Ovary (tissue), 3 donors: ENCODE measurements at regions not wholly inside any gene's neighbourhood (a gene's known extent, or its start where the extent isn't known, plus 50 kb on each side); places are given as distances from the start of the nearest gene placed in this dataset.

Source experiments
- POLR2A ChIP-seq: fragments of 450-650 bp; IDR thresholded peaks from one replicate; pipeline ENCODE4 v1.6.1; 2017; ENCODE audit warnings: antibody characterized with exemption, mild to moderate bottlenecking, moderate library complexity
- TF ChIP-seq, protein P1 (sequence below), 3 donors: fragments of 450-650 bp in 2 of 3; fragments of 200-600 bp in 1 of 3; IDR thresholded peaks; one replicate each; pipeline versions ENCODE4 v1.5.1 to v1.8.0; 2016 to 2022; ENCODE audit warnings: antibody characterized with exemption in 3 of 3, mild to moderate bottlenecking in 1 of 3
- donor health status: DM: no; HTN: no; CAD: no.

- TF ChIP-seq, protein P1, sequence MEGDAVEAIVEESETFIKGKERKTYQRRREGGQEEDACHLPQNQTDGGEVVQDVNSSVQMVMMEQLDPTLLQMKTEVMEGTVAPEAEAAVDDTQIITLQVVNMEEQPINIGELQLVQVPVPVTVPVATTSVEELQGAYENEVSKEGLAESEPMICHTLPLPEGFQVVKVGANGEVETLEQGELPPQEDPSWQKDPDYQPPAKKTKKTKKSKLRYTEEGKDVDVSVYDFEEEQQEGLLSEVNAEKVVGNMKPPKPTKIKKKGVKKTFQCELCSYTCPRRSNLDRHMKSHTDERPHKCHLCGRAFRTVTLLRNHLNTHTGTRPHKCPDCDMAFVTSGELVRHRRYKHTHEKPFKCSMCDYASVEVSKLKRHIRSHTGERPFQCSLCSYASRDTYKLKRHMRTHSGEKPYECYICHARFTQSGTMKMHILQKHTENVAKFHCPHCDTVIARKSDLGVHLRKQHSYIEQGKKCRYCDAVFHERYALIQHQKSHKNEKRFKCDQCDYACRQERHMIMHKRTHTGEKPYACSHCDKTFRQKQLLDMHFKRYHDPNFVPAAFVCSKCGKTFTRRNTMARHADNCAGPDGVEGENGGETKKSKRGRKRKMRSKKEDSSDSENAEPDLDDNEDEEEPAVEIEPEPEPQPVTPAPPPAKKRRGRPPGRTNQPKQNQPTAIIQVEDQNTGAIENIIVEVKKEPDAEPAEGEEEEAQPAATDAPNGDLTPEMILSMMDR (IDR thresholded peaks at IDR 0.05), result no peak
- TF ChIP-seq POLR2A, result no peak
Observed at GRCh38 chr13:54591540-54591939, 1562.9 kb downstream of the OLFM4 start.
